T-cell (primary cell): ENCODE measurements at regions not wholly inside any gene's neighbourhood (a gene's known extent, or its start where the extent isn't known, plus 50 kb on each side); places are given as distances from the start of the nearest gene placed in this dataset.

Experiments used
- ATAC-seq, 4 experiments: fragments of 200-7000 bp in 3 of 4; fragments of 150-1000 bp in 1 of 4; cut with Tn5 transposase; replicated peaks in 1 of 4; 1 replicate in 3 of 4; 2 replicates in 1 of 4; pipeline ENCODE4 v1.10.0; 2021; ENCODE audit warnings: moderate library complexity in 3 of 4, mild to moderate bottlenecking in 2 of 4, moderate number of reproducible peaks in 1 of 4
- CTCF ChIA-PET, 2 donors: fragments of 300-600 bp; sonication (Branson Sonifier 250); formaldehyde crosslinking; loops; one replicate each; lab custom pipeline; 2022; ENCODE audit warnings: antibody characterized with exemption in 2 of 2; lab: Charles Lee
- POLR2A ChIA-PET, 2 donors: fragments of 300-600 bp; sonication (Branson Sonifier 250); formaldehyde crosslinking; loops; one replicate each; lab custom pipeline; 2022; ENCODE audit warnings: antibody characterized with exemption in 2 of 2; lab: Charles Lee
- DNase-seq, 35 experiments: peaks; one replicate each; pipeline versions ENCODE4 v3.0.0 to v3.0.0-alpha.2; 2013 to 2023
- H3K27ac ChIP-seq: one replicate; pipeline ENCODE4 v1.5.1; 2013; ENCODE audit warnings: low read length
- H3K27me3 ChIP-seq, 2 experiments: replicated peaks in 1 of 2; 1 replicate in 1 of 2; 2 replicates in 1 of 2; pipeline versions ENCODE4 v1.6.1 to v1.7.0; 2013; ENCODE audit warnings: low read length in 1 of 2, mixed read lengths in 1 of 2; ENCODE audit not compliant: control insufficient read depth in 2 of 2, insufficient read depth in 2 of 2; ENCODE audit errors: extremely low read depth in 1 of 2
- H3K36me3 ChIP-seq, 2 donors: 1 replicate in 1 of 2; 2 replicates in 1 of 2; pipeline versions ENCODE4 v1.6.1 to v1.7.0; 2013; ENCODE audit warnings: low read length in 1 of 2; ENCODE audit not compliant: control insufficient read depth in 2 of 2, insufficient read depth in 1 of 2; ENCODE audit errors: extremely low read depth in 1 of 2
- H3K4me1 ChIP-seq, 2 experiments: 1 replicate in 1 of 2; 2 replicates in 1 of 2; pipeline versions ENCODE4 v1.6.1 to v1.7.0; 2013; ENCODE audit warnings: low read length in 2 of 2, mixed read lengths in 1 of 2; ENCODE audit not compliant: insufficient read depth in 2 of 2, control insufficient read depth in 1 of 2; ENCODE audit errors: extremely low read depth in 1 of 2
- H3K4me3 ChIP-seq, 2 donors: 1 replicate in 1 of 2; 2 replicates in 1 of 2; pipeline versions ENCODE4 v1.5.1 to v1.7.0; 2013; ENCODE audit warnings: mild to moderate bottlenecking in 2 of 2, low read length in 1 of 2, moderate library complexity in 1 of 2; ENCODE audit not compliant: control insufficient read depth in 1 of 2; ENCODE audit errors: extremely low read depth in 1 of 2
- H3K9me3 ChIP-seq: 2 replicates; pipeline ENCODE4 v1.7.0; 2013
- H3K27ac Mint-ChIP-seq, 2 donors: one replicate each; pipeline ENCODE4 v1.8.0; 2020 to 2021; ENCODE audit warnings: mild to moderate bottlenecking in 2 of 2, mixed read lengths in 2 of 2
- H3K27me3 Mint-ChIP-seq, 2 donors: one replicate each; pipeline ENCODE4 v1.8.0; 2021 to 2022; ENCODE audit warnings: mixed read lengths in 2 of 2
- H3K36me3 Mint-ChIP-seq: one replicate; pipeline ENCODE4 v1.8.0; 2021; ENCODE audit warnings: mixed read lengths
- H3K4me1 Mint-ChIP-seq, 3 donors: one replicate each; pipeline ENCODE4 v1.8.0; 2020 to 2022; ENCODE audit warnings: mixed read lengths in 3 of 3, mild to moderate bottlenecking in 1 of 3
- H3K4me3 Mint-ChIP-seq, 3 donors: one replicate each; pipeline ENCODE4 v1.8.0; 2020 to 2022; ENCODE audit warnings: mild to moderate bottlenecking in 3 of 3, mixed read lengths in 3 of 3, moderate library complexity in 3 of 3
- H3K9me3 Mint-ChIP-seq, 3 donors: one replicate each; pipeline ENCODE4 v1.8.0; 2020 to 2022; ENCODE audit warnings: mixed read lengths in 3 of 3
- WGBS: methylation state at CpG from one replicate; pipeline ENCODE4 v1.1.5; 2013; ENCODE audit warnings: missing lambda C conversion rate; ENCODE audit not compliant: insufficient coverage; 5-methylcytosine and 5-hydroxymethylcytosine counted together

DNA sequence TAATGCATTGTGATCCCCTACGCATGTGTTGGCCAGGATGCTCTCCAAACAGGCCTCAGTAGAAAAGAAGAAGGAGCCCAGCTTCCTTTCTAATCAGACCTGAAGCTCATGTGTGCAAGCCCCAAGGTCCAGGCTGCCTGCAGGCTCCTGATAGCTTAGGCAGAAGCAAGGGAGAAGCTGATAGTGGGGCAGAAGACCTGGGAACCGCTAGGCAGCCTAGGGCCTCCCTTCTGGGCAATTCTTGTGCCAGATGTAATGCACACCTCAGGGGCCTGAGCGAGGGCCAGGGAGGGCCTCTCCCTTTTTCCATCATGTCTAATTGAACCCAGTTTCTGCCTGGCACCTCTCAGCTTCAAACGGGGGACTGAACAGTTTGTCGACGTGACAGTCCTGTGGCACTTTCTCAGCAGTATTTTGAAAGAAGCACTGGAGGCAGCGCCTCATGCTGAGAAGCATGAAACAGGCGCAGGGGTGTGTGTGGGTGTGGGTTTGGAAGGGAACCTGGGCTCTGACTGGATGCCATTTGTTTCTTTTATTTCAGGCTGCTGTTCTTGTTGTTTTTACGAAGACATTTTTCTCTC lies 212.8 kb downstream of the PIK3R1 start:
- Mint-ChIP-seq H3K9me3 (no peaks in the 10 kb centered on the region), H3K4me1 (peaks cover 22 to 39% (median 31%) of the 10 kb centered on the region in 3 donors), H3K27ac (no peak overlapping the region), H3K36me3 (no peaks in the 10 kb centered on the region), H3K27me3 (no peaks in the 10 kb centered on the region), H3K4me3 (no peak overlapping the region)
- ATAC-seq (no peak), DNase-seq (no peak)
- WGBS: 97% methylated on average over 6 of the region's 9 CpGs
- Histone ChIP-seq H3K36me3 (no peaks in the 10 kb centered on the region), H3K27ac (no peak overlapping the region), H3K9me3 (no peaks in the 10 kb centered on the region), H3K4me3 (no peak overlapping the region), H3K4me1 (peaks cover 6 to 23% of the 10 kb centered on the region in 2 experiments), H3K27me3 (no peaks in the 10 kb centered on the region)
- POLR2A ChIA-PET: no interaction called here
- CTCF ChIA-PET: no interaction called here

DNA sequence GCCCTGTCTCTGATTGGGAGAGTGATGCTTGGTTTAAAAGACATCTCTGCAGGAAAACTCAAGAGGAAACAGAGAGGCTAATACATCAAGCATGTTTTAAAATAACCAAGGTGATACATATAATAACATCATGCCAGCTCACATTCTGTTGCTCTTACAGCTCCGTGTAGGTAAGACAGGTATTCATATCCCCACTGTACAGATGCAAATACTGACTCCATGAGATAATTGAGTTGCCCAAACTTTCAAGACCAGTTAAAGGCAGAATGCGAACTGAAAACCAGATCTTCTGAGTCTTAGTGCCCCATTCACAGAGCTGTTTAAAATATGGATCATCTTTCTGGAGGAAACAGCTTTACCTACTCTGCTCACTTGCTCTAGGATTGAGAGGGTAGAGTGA lies 214.0 kb downstream of the PIK3R1 start:
- Mint-ChIP-seq H3K4me3 (no peak overlapping the region), H3K36me3 (no peaks in the 10 kb centered on the region), H3K9me3 (no peaks in the 10 kb centered on the region), H3K27ac (no peak overlapping the region), H3K4me1 (peaks cover 33 to 51% (median 42%) of the 10 kb centered on the region in 3 donors), H3K27me3 (no peaks in the 10 kb centered on the region)
- H3K4me1 ChIP-seq: peaks cover 9 to 35% of the 10 kb centered on the region in 2 experiments
- no peaks in the 10 kb centered on the region for H3K36me3 ChIP-seq
- no peak overlapping the region for H3K27ac ChIP-seq
- ChIA-PET POLR2A (no interaction called here), CTCF (no interaction called here)
- DNase-seq (no peak), ATAC-seq (no peak)
- no peak overlapping the region for H3K4me3 ChIP-seq
- no peaks in the 10 kb centered on the region for H3K9me3 ChIP-seq
- no CpG with 5 or more reads among the region's 2 CpGs for WGBS
- no peaks in the 10 kb centered on the region for H3K27me3 ChIP-seq

DNA sequence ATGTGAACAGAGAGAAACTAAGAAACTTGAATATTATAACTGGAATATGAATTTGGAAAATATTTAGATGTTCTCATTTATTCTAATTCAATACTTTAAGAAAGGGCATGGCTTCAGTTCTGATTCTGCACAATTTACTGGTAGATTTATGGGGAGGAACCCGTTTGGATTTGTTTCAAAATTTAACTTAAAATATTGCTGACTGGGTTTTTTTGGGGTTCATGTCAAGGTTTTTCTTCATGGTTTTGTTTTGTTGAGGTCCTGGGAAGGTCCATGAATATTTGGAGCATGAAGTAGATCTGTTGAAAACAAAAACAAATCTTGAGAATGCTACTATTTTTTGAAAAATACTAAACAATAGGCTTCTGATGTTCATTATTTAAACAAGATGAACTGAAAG lies 214.7 kb downstream of the PIK3R1 start:
- ChIA-PET CTCF (no interaction called here), POLR2A (interaction anchor here in 1 of 2 donors (0.6 kb wide), 1 partner anchor 24 kb away, joined by 3 read pairs; no protein-coding TSS in a partner anchor)
- Histone ChIP-seq H3K4me3 (no peak overlapping the region), H3K4me1 (peaks cover 14 to 36% of the 10 kb centered on the region in 2 experiments), H3K36me3 (no peaks in the 10 kb centered on the region), H3K27me3 (no peaks in the 10 kb centered on the region), H3K9me3 (no peaks in the 10 kb centered on the region), H3K27ac (no peak overlapping the region)
- Mint-ChIP-seq H3K4me1 (peaks cover 34 to 52% (median 44%) of the 10 kb centered on the region in 3 donors), H3K36me3 (no peaks in the 10 kb centered on the region), H3K4me3 (no peak overlapping the region), H3K27me3 (no peaks in the 10 kb centered on the region), H3K9me3 (no peaks in the 10 kb centered on the region), H3K27ac (no peak overlapping the region)
- ATAC-seq (no peak), DNase-seq (no peak)
- WGBS: no CpG with 5 or more reads among the region's 1 CpG

GRCh38 chr5:68431186-68431585 lies 215.6 kb downstream of the PIK3R1 start:
- H3K36me3 Mint-ChIP-seq: no peaks in the 10 kb centered on the region

GRCh38 chr5:68431601-68432337 lies 216.2 kb downstream of the PIK3R1 start:
- Histone ChIP-seq H3K4me3 (no peak overlapping the region), H3K9me3 (no peaks in the 10 kb centered on the region), H3K36me3 (no peaks in the 10 kb centered on the region), H3K27me3 (no peaks in the 10 kb centered on the region), H3K4me1 (peaks cover 16 to 31% of the 10 kb centered on the region in 2 experiments), H3K27ac (no peak overlapping the region)
- Mint-ChIP-seq H3K9me3 (no peaks in the 10 kb centered on the region), H3K27ac (no peak overlapping the region), H3K27me3 (no peaks in the 10 kb centered on the region), H3K36me3 (no peaks in the 10 kb centered on the region), H3K4me3 (no peak overlapping the region), H3K4me1 (peaks cover 30 to 47% (median 39%) of the 10 kb centered on the region in 3 donors)
- ATAC-seq (no peak), DNase-seq (no peak)
- 100% methylated on average over 1 of the region's 6 CpGs for WGBS
- ChIA-PET POLR2A (interaction anchor here in 1 of 2 donors (0.5 kb wide), 1 partner anchor 1270 kb away, joined by 3 read pairs; no protein-coding TSS in a partner anchor), CTCF (interaction anchor here in 1 of 2 donors (0.7 kb wide), 1 partner anchor 30 kb away, joined by 3 read pairs; no protein-coding TSS in a partner anchor)

More at GRCh38 chr5:68431186-68431585, 215.6 kb downstream of the PIK3R1 start:
- WGBS: no CpG with 5 or more reads among the region's 1 CpG
- Mint-ChIP-seq H3K4me1 (peaks cover 36 to 53% (median 44%) of the 10 kb centered on the region in 3 donors), H3K9me3 (no peaks in the 10 kb centered on the region), H3K27me3 (no peaks in the 10 kb centered on the region), H3K4me3 (no peak overlapping the region), H3K27ac (no peak overlapping the region)
- CTCF ChIA-PET: interaction anchor here in 1 of 2 donors (0.7 kb wide), 1 partner anchor 31 kb away, joined by 3 read pairs; no protein-coding TSS in a partner anchor
- Histone ChIP-seq H3K27ac (no peak overlapping the region), H3K4me1 (peaks cover 16 to 33% of the 10 kb centered on the region in 2 experiments), H3K9me3 (no peaks in the 10 kb centered on the region), H3K4me3 (no peak overlapping the region), H3K27me3 (no peaks in the 10 kb centered on the region), H3K36me3 (no peaks in the 10 kb centered on the region)
- no peak for ATAC-seq
- DNase-seq: no peak
- POLR2A ChIA-PET: interaction anchor here in 1 of 2 donors (0.5 kb wide), 1 partner anchor 1270 kb away, joined by 3 read pairs; no protein-coding TSS in a partner anchor

DNA sequence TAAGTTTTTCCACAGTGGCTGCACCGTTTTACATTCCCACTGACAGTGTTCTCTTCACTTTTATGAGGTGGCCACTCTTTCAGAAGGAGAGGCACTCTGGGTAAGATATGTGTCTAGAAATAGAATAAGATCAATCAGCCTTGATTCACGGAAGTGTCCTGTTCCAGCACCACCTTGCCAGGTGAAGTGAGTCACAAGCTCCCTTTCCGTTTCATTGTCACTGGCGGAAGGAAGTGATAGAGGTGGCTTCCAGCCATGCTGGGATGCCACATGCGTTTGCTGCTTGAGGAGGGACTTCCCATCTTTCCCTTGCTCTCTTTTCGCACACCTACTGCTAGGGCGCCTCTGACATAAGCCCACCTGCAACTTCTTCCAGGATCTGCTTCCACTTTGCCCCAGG lies 217.1 kb downstream of the PIK3R1 start:
- Mint-ChIP-seq H3K27ac (peak overlapping the region in 1 of 2 donors; percentile 7), H3K4me1 (peaks cover 26 to 44% (median 38%) of the 10 kb centered on the region in 3 donors), H3K4me3 (no peak overlapping the region), H3K36me3 (no peaks in the 10 kb centered on the region), H3K27me3 (no peaks in the 10 kb centered on the region), H3K9me3 (no peaks in the 10 kb centered on the region)
- peaks cover 16 to 31% of the 10 kb centered on the region in 2 experiments for H3K4me1 ChIP-seq
- ChIA-PET CTCF (no interaction called here), POLR2A (no interaction called here)
- H3K4me3 ChIP-seq: no peak overlapping the region
- no peaks in the 10 kb centered on the region for H3K27me3 ChIP-seq
- no peak for ATAC-seq
- H3K9me3 ChIP-seq: no peaks in the 10 kb centered on the region
- DNase-seq: peak in 3 of 35 experiments; percentile 3 to 51 (median 6)
- H3K27ac ChIP-seq: no peak overlapping the region
- WGBS: 80% methylated on average over 4 of the region's 7 CpGs
- no peaks in the 10 kb centered on the region for H3K36me3 ChIP-seq
